ENCODE measurements at regions not wholly inside any gene's neighbourhood (a gene's known extent, or its start where the extent isn't known, plus 50 kb on each side); places are given as distances from the start of the nearest gene placed in this dataset.

DNA sequence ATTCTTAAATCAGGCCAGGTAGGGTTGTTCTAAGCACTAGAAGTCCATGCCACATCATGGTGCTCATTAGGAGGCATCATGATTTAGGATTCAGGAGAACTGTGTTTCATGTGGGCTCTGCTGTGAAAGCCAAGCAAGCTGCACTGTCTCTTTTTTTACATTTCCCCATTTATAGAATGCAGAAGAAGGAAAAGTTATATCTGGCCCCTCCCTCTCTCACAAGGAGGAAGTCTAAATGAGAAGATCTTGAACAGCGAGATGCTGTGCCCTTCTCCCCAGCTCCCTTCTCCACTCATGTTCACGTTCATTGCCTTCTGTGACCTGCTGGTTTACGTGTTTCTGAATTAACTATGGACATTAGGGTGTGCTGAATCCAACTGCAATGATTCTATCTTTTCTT, 178.5 kb upstream of the RASGRP1 start:
- TF ChIP-seq CTCF (IDR thresholded peaks at IDR 0.05; ENCODE audit: low read length) = no peak
- no peak for TF ChIP-seq EZH2 (IDR thresholded peaks at IDR 0.05; ENCODE audit: borderline replicate concordance, low read length)
